Caco-2 (cell line): ENCODE measurements at regions not wholly inside any gene's neighbourhood (a gene's known extent, or its start where the extent isn't known, plus 50 kb on each side); places are given as distances from the start of the nearest gene placed in this dataset.

Source experiments
- BruUV-seq: library from RNA; stranded (reverse); fragments of 400-500 nt; replicated peaks from 2 replicates; lab custom pipeline; 2021; lab: Mats Ljungman, UMichigan
- CTCF ChIA-PET: fragments of 300-600 bp; sonication (Branson Sonifier 250); formaldehyde crosslinking; loops from one replicate; lab custom pipeline; 2022; ENCODE audit warnings: antibody characterized with exemption; lab: Charles Lee
- POLR2A ChIA-PET: fragments of 300-600 bp; sonication (Branson Sonifier 250); formaldehyde crosslinking; loops from one replicate; lab custom pipeline; 2022; ENCODE audit warnings: antibody characterized with exemption; lab: Charles Lee
- DNase-seq, 2 experiments: peaks; one replicate each; pipeline versions ENCODE4 v3.0.0 to v3.0.0-alpha.2; 2020 to 2022
- H3K27me3 ChIP-seq: replicated peaks from 2 replicates; pipeline ENCODE4 v1.6.0; 2011; ENCODE audit warnings: low read length; ENCODE audit not compliant: control insufficient read depth, insufficient read depth
- H3K36me3 ChIP-seq: 2 replicates; pipeline ENCODE4 v1.5.1; 2011; ENCODE audit warnings: low read length; ENCODE audit not compliant: control insufficient read depth, insufficient read depth
- H3K4me1 ChIP-seq: fragments of 250-450 bp; sonication (Bioruptor Pico); 2 replicates; pipeline ENCODE4 v1.5.1; 2020; ENCODE audit warnings: mild to moderate bottlenecking
- H3K4me3 ChIP-seq: 2 replicates; pipeline ENCODE4 v1.5.1; 2011; ENCODE audit warnings: low read depth, mild to moderate bottlenecking, control low read depth, low read length
- H3K9me3 ChIP-seq: fragments of 250-450 bp; sonication (Bioruptor Pico); 2 replicates; pipeline ENCODE4 v1.5.1; 2020; ENCODE audit warnings: mild to moderate bottlenecking, moderate library complexity
- H3K27ac Mint-ChIP-seq: one replicate; pipeline ENCODE4 v1.8.0; 2022; ENCODE audit warnings: mixed read lengths; ENCODE audit not compliant: unreplicated experiment
- H3K27me3 Mint-ChIP-seq: one replicate; pipeline ENCODE4 v1.8.0; 2022; ENCODE audit warnings: mixed read lengths; ENCODE audit not compliant: insufficient read depth, unreplicated experiment
- H3K36me3 Mint-ChIP-seq: one replicate; pipeline ENCODE4 v1.8.0; 2022; ENCODE audit warnings: mild to moderate bottlenecking, mixed read lengths; ENCODE audit not compliant: insufficient read depth, unreplicated experiment
- H3K4me1 Mint-ChIP-seq: one replicate; pipeline ENCODE4 v1.8.0; 2022; ENCODE audit warnings: low read depth, mixed read lengths; ENCODE audit not compliant: unreplicated experiment
- H3K4me3 Mint-ChIP-seq: one replicate; pipeline ENCODE4 v1.8.0; 2022; ENCODE audit warnings: mild to moderate bottlenecking, moderate library complexity, mixed read lengths; ENCODE audit not compliant: unreplicated experiment
- H3K9me3 Mint-ChIP-seq: one replicate; pipeline ENCODE4 v1.8.0; 2022; ENCODE audit warnings: mixed read lengths; ENCODE audit not compliant: unreplicated experiment
- CTCF ChIP-seq, 2 experiments: fragments of 200-600 bp in 1 of 2; IDR thresholded peaks; 1 replicate in 1 of 2; 2 replicates in 1 of 2; pipeline versions ENCODE4 v1.5.1 to v1.8.0; 2011 to 2022; ENCODE audit warnings: antibody characterized with exemption in 1 of 2, control low read depth in 1 of 2, inconsistent platforms in 1 of 2, low read depth in 1 of 2, low read length in 1 of 2, mild to moderate bottlenecking in 1 of 2, moderate library complexity in 1 of 2; ENCODE audit not compliant: insufficient read depth in 1 of 2, severe bottlenecking in 1 of 2, unreplicated experiment in 1 of 2
- intact Hi-C: fragments of 100-400 bp; cut with micrococcal nuclease; formaldehyde crosslinking; loops from one replicate; pipeline ENCODE4 v1.10.0; 2022; ENCODE audit not compliant: unreplicated experiment

- ChIA-PET CTCF (no interaction called here), POLR2A (no interaction called here)
- Mint-ChIP-seq H3K4me3 (no peak overlapping the region), H3K4me1 (no peaks in the 10 kb centered on the region), H3K27ac (no peak overlapping the region), H3K36me3 (no peaks in the 10 kb centered on the region), H3K9me3 (peaks cover 9% of the 10 kb centered on the region), H3K27me3 (no peaks in the 10 kb centered on the region)
- H3K4me3 ChIP-seq, result no peak overlapping the region
- intact Hi-C loops, result no loop called here
- no peak for TF ChIP-seq CTCF (IDR thresholded peaks at IDR 0.05; ENCODE audit: insufficient read depth in 1 of 2, low read depth in 1 of 2, low read length in 1 of 2, severe bottlenecking in 1 of 2, unreplicated experiment in 1 of 2)
- no peak for DNase-seq
- no peaks in the 10 kb centered on the region for H3K27me3 ChIP-seq
- peaks cover 4% of the 10 kb centered on the region; the same call in 1 of the 2 replicates for H3K9me3 ChIP-seq
- no TSS peak for BruUV-seq
- no peaks in the 10 kb centered on the region for H3K4me1 ChIP-seq
- no peaks in the 10 kb centered on the region for H3K36me3 ChIP-seq
These were observed 104.7 kb upstream of the SPOPL start for GRCh38 chr2:138396843-138397242.

DNA sequence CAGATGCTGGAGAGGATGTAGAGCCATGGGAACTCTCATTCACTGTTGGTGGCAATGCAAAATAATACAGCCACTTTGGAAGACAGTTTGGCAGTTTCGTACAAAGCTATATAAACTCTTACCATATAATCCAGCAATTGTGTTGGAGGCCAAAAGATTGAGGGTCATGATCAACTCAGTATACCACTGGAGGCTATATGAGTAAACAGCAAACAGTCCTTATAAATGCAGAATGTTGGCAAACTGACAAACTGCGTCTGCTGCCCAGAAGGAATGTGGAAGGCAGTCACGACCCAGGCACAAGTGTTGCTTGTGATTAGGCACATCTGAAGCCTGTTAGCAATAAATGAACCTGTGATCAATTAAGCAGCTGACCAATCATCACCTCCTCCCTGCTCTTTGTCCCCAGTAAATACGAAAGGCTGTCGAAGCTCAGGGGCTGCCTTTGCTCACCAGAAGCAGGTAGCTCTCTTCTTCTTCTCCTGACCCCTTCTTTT is 98.1 kb upstream of the SPOPL start:
- TF ChIP-seq CTCF (IDR thresholded peaks at IDR 0.05; ENCODE audit: insufficient read depth in 1 of 2, low read depth in 1 of 2, low read length in 1 of 2, severe bottlenecking in 1 of 2, unreplicated experiment in 1 of 2), result no peak
- no TSS peak for BruUV-seq
- H3K9me3 ChIP-seq, result peaks cover 4% of the 10 kb centered on the region; the same call in 1 of the 2 replicates
- no peaks in the 10 kb centered on the region for H3K27me3 Mint-ChIP-seq
- CTCF ChIA-PET, result no interaction called here
- POLR2A ChIA-PET, result no interaction called here
- H3K27ac Mint-ChIP-seq, result no peak overlapping the region
- H3K36me3 Mint-ChIP-seq, result no peaks in the 10 kb centered on the region
- H3K4me3 ChIP-seq, result no peak overlapping the region
- H3K36me3 ChIP-seq, result no peaks in the 10 kb centered on the region
- DNase-seq, result no peak
- H3K9me3 Mint-ChIP-seq, result peaks cover 3% of the 10 kb centered on the region
- H3K27me3 ChIP-seq, result no peaks in the 10 kb centered on the region
- H3K4me1 ChIP-seq, result no peaks in the 10 kb centered on the region
- no peaks in the 10 kb centered on the region for H3K4me1 Mint-ChIP-seq
- no peak overlapping the region for H3K4me3 Mint-ChIP-seq
- intact Hi-C loops, result no loop called here

- no TSS peak for BruUV-seq
- H3K36me3 ChIP-seq, result no peaks in the 10 kb centered on the region
- H3K4me1 Mint-ChIP-seq, result no peaks in the 10 kb centered on the region
- POLR2A ChIA-PET, result no interaction called here
- no peaks in the 10 kb centered on the region for H3K27me3 ChIP-seq
- no peaks in the 10 kb centered on the region for H3K4me1 ChIP-seq
- intact Hi-C loops, result no loop called here
- peaks cover 29% of the 10 kb centered on the region for H3K9me3 ChIP-seq
- H3K27me3 Mint-ChIP-seq, result no peaks in the 10 kb centered on the region
- CTCF ChIA-PET, result no interaction called here
- no peaks in the 10 kb centered on the region for H3K36me3 Mint-ChIP-seq
- H3K27ac Mint-ChIP-seq, result no peak overlapping the region
- no peak overlapping the region for H3K4me3 ChIP-seq
- TF ChIP-seq CTCF (IDR thresholded peaks at IDR 0.05; ENCODE audit: insufficient read depth in 1 of 2, low read depth in 1 of 2, low read length in 1 of 2, severe bottlenecking in 1 of 2, unreplicated experiment in 1 of 2), result no peak
- no peak for DNase-seq
- H3K4me3 Mint-ChIP-seq, result no peak overlapping the region
- H3K9me3 Mint-ChIP-seq, result peaks cover 51% of the 10 kb centered on the region
These were observed 87.6 kb upstream of the SPOPL start for GRCh38 chr2:138414014-138414413.
